Middle frontal gyrus (tissue), 1 donor: ENCODE measurements at regions not wholly inside any gene's neighbourhood (a gene's known extent, or its start where the extent isn't known, plus 50 kb on each side); places are given as distances from the start of the nearest gene placed in this dataset.

Source experiments
- DNase-seq: peaks from one replicate; pipeline ENCODE4 v3.0.0-alpha.2; 2015; ENCODE audit warnings: low spot score; ENCODE audit errors: extremely low spot score

- DNase-seq = no peak
Observed at GRCh38 chr10:83250396-83250795, 888.9 kb upstream of the GHITM start.

GRCh38 chr10:83252169-83252568, 887.1 kb upstream of the GHITM start:
- DNase-seq = no peak

GRCh38 chr10:83252596-83252995, 886.7 kb upstream of the GHITM start:
- no peak for DNase-seq

DNA sequence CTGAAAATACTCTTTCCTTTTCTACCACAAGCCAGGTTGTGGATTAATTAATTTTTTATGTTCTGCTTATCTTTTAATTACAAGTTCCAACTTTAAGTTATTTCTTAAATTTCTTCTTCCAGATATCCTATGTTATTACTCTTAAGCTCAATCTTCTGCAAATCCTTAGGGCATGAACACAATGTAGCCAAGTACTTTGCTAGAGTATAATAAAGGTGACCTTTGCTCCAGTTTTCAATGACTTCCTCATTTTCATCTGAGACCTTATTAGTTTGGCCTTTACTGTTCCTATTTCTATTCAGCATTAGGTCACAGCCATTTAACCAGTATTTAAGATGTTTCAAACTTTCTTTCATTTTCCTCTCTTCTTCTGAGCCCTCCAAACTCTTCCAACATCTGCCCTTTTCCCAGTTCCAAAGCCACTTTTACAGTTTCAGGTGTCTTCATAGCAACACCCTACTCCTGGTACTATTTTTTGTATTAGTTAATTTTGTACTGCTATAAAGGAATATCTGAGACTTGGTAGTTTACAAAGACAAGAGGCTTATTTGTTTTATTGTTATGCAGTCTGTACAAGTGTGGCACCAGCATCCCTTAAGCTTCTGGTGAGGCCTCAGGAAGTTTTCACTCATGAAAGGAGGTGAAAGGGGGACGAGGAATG, 886.2 kb upstream of the GHITM start:
- no peak for DNase-seq

DNA sequence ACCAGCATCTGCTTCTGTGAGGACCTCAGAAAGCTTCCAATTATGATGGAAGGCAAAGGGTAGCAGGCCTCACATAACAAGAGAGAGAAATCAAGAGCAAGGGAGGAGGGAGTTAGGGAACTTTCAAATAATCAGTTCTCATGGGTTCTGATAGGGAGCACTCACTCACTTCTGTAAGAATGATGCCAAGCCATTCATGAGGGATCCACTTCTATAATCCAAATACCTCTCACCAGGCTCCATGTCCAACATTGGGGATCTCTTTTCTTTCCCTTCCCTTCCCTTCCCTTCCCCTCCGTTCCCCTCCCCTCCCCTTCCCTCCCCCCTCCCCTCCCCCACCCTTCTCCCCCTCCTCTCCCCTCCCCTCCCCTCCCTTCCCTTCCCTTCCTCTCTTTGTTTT, 884.6 kb upstream of the GHITM start:
- DNase-seq = no peak

GRCh38 chr10:83262434-83262833, 876.9 kb upstream of the GHITM start:
- DNase-seq = no peak

- DNase-seq = no peak
Observed at GRCh38 chr10:83272666-83273434, 866.5 kb upstream of the GHITM start.

GRCh38 chr10:83274088-83274487, 865.2 kb upstream of the GHITM start:
- DNase-seq = no peak

- no peak for DNase-seq
Observed at GRCh38 chr10:83276971-83277370, 862.3 kb upstream of the GHITM start.

DNA sequence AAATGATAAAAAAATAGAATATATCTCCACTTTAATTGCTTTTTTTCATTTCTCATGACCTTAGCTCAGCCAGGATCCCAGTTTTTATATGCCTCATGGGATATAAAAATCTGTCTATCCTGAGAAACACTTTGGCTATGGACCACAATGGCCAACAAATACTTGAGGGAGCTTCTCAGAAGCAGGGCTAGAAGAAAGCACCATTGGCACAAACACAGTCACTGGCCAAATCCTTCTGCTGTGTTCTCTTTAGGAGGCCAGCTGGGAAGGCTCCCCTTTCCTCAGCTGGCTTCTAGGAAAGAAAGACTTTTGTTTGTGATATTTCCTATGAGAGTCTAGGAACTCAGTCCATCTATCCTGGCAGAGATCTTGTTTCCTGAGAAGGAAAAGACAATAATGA, 856.2 kb upstream of the GHITM start:
- no peak for DNase-seq

- DNase-seq = no peak
Observed at GRCh38 chr10:83287374-83287773, 851.9 kb upstream of the GHITM start.

DNA sequence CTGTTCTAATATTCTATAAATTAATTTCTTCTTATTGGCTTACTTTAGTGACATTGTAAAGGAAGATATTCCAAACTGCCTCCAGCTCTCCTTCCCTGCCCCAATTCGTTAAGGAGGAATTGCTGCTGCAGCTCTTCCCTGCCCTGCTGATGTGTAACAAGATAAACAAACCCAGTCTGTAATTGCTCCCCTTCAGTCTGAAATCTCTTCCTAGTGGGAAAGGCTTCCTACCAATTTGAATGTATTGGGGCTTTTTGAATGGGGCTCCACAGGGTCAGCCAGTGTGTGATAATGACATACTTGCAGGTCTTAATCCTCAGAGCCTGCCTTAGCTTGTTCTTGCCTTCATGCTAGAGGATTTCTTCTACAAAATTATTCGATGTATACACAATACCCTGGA, 849.9 kb upstream of the GHITM start:
- no peak for DNase-seq

DNA sequence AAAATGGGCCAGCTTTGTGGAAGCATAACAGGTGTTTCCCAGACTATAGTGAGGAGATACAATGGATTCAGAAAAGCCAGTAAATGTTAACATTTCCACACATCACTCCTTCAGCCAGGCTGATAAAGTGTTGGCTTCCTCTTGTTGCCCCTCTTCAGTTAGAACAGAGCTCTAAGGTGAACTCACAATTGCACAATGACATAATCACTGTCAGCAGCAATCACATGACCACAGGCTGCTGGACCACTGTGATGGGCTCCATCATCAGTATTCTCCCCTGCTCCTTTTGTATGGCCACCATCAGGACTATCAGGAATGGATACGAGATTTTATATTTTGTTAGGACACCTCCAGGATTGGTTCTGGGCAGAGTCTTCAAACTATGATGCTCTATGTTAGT, 849.4 kb upstream of the GHITM start:
- no peak for DNase-seq

DNA sequence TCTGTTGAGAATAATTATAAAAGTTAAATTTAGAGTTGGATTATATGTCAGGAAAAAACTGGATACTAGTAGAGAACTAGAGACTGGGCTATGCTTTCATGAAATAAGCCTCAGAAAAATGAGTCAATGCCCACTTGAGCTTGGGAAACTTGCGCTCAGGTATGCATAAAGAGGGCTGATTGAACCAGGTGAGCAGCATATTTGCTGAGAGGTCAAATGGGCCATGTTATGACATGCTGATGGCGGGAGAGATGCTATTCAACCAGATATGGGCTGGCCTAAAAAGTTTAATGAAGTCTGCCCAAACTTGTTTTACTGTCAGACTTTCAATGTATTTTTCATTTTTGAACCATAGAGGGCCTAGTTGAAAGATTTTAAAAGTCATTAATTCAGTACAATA, 837.6 kb upstream of the GHITM start:
- DNase-seq = no peak

- DNase-seq = no peak
Observed at GRCh38 chr10:83302623-83303022, 836.7 kb upstream of the GHITM start.

DNA sequence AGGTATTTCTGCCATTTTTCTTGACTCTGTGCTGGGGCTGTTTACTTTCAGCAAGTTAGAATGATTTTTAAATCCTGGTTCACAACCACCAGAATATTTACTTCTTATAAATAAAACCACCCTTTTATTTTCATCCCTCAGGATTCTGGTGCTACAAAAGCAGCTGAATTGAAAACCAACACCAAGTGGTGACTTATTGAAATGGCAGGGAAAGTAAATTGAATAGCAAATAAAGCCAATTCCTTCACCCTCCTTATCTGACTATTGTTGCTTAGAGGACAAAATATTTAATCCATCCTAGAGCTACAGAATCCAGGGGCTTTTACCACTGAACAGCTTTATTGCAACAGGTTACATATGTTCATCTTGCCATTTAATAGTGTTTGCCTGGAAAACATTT, 828.6 kb upstream of the GHITM start:
- DNase-seq = no peak

DNA sequence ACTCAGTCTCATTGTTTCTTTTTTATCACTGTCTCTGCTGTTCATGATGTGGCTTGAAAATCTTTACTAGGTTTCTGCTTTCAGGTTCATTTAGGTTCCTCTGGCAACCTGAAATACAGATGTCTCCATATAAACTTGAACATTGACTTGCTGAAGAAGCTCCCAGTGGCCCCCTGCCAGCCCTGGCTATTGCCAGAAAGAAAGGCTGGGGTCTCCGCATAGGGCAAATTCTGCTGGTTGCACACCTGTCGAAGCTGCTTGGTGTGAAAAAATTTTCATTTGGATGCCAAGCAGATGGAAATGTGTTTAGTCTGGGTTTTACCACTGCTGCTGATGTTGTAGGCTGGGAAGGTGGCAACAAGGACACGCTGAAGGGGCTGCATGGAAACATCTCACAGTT, 826.7 kb upstream of the GHITM start:
- no peak for DNase-seq

GRCh38 chr10:83332690-83333089, 806.6 kb upstream of the GHITM start:
- no peak for DNase-seq

- no peak for DNase-seq
Observed at GRCh38 chr10:83333566-83333965, 805.7 kb upstream of the GHITM start.

- no peak for DNase-seq
Observed at GRCh38 chr10:83343676-83344075, 795.6 kb upstream of the GHITM start.

GRCh38 chr10:83346266-83346910, 792.9 kb upstream of the GHITM start:
- no peak for DNase-seq

GRCh38 chr10:83352588-83352987, 786.7 kb upstream of the GHITM start:
- no peak for DNase-seq

DNA sequence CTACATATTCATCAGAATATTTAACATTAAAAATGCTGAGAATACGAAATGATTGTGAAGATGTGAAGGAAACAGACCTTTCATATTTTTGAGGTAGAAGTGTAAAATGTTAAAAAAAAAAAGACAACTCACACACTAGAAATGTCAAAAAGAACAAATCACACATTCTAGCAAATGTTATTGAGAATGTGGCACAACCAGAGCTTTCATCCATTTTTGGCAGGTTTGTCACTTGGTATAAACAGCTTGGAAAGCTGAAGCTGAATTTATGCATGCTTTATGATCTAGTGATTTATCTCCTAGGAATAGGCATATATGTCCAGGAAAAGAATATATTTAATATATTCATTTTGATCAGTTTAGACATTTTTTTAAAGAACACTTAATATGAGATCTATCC, 784.9 kb upstream of the GHITM start:
- no peak for DNase-seq
